Glomerular endothelial cell (primary cell): ENCODE measurements at regions not wholly inside any gene's neighbourhood (a gene's known extent, or its start where the extent isn't known, plus 50 kb on each side); places are given as distances from the start of the nearest gene placed in this dataset.

Source experiments
- DNase-seq: peaks from one replicate; pipeline ENCODE4 v3.0.0-alpha.2; 2011; ENCODE audit warnings: low read depth, low spot score; ENCODE audit errors: extremely low read depth

- no peak for DNase-seq
Measured at GRCh38 chr12:115444346-115444745, 760.4 kb upstream of the TBX3 start.

GRCh38 chr12:115443351-115443938 is 759.5 kb upstream of the TBX3 start:
- DNase-seq: no peak

- no peak for DNase-seq
Measured at GRCh38 chr12:115440438-115440837, 756.5 kb upstream of the TBX3 start.

GRCh38 chr12:115439008-115439601 is 755.1 kb upstream of the TBX3 start:
- no peak for DNase-seq

GRCh38 chr12:115438314-115438713 is 754.3 kb upstream of the TBX3 start:
- no peak for DNase-seq

GRCh38 chr12:115437061-115437567 is 753.1 kb upstream of the TBX3 start:
- no peak for DNase-seq

GRCh38 chr12:115433014-115433634 is 749.1 kb upstream of the TBX3 start:
- DNase-seq: no peak

GRCh38 chr12:115430636-115431035 is 746.7 kb upstream of the TBX3 start:
- no peak for DNase-seq

- no peak for DNase-seq
Measured at GRCh38 chr12:115426732-115427131, 742.8 kb upstream of the TBX3 start.

GRCh38 chr12:115424003-115424402 is 740.0 kb upstream of the TBX3 start:
- DNase-seq: no peak

GRCh38 chr12:115423546-115423987 is 739.6 kb upstream of the TBX3 start:
- DNase-seq: no peak

- no peak for DNase-seq
Measured at GRCh38 chr12:115422845-115423545, 739.0 kb upstream of the TBX3 start.

- DNase-seq: no peak
Measured at GRCh38 chr12:115421796-115422709, 738.1 kb upstream of the TBX3 start.

- DNase-seq: no peak
Measured at GRCh38 chr12:115421350-115421749, 737.4 kb upstream of the TBX3 start.

- DNase-seq: no peak
Measured at GRCh38 chr12:115419145-115419646, 735.2 kb upstream of the TBX3 start.

- DNase-seq: no peak
Measured at GRCh38 chr12:115417610-115418009, 733.6 kb upstream of the TBX3 start.

- no peak for DNase-seq
Measured at GRCh38 chr12:115416869-115417268, 732.9 kb upstream of the TBX3 start.

- no peak for DNase-seq
Measured at GRCh38 chr12:115413626-115414025, 729.7 kb upstream of the TBX3 start.

- no peak for DNase-seq
Measured at GRCh38 chr12:115412831-115413230, 728.9 kb upstream of the TBX3 start.

GRCh38 chr12:115411121-115411520 is 727.1 kb upstream of the TBX3 start:
- no peak for DNase-seq
